ENCODE measurements at regions not wholly inside any gene's neighbourhood (a gene's known extent, or its start where the extent isn't known, plus 50 kb on each side); places are given as distances from the start of the nearest gene placed in this dataset.

GRCh38 chr6:10307476-10307875 is 107.4 kb downstream of the TFAP2A start:
- intact Hi-C loops (cut with DNase I, micrococcal nuclease), result no loop called here
- ATAC-seq, result no peak
- no peak for DNase-seq

GRCh38 chr6:10307028-10307427 is 107.8 kb downstream of the TFAP2A start:
- ATAC-seq, result no peak
- intact Hi-C loops (cut with DNase I, micrococcal nuclease), result no loop called here
- no peak for DNase-seq

GRCh38 chr6:10305790-10306415 is 109.0 kb downstream of the TFAP2A start:
- DNase-seq (no peak), ATAC-seq (no peak)
- intact Hi-C loops (cut with DNase I, micrococcal nuclease), result no loop called here

DNA sequence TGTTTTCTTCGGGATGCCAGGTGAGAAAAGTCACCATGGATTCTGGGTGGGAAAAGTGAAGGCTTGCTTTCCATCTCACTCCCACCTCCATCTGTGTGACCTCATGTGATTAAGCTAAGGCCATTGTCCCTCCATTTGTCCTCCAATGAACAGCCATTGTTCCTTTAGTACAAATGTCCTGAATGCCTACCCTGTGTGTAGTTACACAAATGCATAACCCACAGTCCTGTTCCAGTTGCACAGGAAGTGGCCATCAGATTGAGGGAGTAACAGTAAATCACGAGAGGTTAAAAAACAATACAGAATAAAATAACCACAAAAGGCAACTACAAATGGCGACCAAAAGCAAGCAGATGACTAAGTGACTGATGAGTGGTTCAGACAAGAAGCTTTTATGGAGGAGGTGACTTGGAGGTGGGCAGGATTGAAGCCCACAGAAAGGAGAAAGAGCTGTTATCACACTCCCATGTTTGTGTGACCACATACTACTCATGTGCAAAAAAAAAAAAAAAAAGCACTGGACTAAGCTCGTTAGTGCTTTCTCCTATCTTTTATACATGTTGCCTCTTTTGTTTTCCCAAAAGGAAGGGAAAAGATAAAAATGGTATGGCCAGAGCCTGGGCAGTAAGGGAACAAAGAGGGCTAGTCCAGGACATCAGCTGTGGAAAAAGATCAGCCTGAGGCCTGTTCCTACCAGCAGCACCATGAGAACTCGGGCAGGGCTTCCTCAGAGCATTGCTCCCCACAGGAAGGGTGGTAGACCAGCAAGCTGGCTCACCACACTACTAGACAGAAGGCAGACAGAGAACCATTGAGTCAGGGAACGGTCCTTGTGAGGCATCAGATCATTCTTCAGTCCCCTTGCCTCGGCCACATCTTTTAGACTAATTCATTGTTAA is 111.0 kb downstream of the TFAP2A start:
- intact Hi-C loops (cut with DNase I, micrococcal nuclease), result no loop called here
- ATAC-seq (no peak), DNase-seq (no peak)

DNA sequence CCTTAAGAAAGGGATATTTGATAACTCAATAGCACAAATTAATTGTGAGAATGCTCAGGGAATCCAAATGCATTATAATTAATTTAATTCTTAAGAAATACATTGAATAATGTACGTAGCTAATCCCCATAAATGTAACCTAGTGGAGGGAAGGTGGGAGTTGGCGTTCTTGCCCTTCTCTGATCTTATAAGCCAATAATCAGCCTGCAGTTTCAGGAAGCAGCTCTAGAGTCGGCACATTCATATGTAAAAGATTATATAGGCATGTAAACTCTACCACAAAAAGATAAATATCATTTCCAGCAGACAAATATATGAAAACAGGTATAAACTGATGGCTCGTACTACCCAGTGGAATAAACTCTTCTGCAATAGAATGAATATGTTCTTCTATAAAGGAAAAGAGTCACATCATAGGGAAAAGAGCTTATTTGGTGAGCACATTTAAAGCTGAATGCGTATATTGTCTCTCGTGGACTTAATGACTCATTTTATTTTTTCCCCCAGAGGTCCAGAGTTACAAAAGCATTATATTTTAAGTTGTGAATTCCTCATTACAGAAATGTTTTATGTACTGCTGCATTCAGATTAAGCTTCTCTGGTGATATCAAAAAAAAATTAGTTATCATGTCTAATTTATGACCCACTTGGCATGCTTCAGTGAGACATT is 112.2 kb downstream of the TFAP2A start:
- no peak for DNase-seq
- ATAC-seq, result no peak
- intact Hi-C loops (cut with DNase I, micrococcal nuclease), result no loop called here

- intact Hi-C loops (cut with DNase I, micrococcal nuclease), result no loop called here
- no peak for ATAC-seq
Observed at GRCh38 chr6:10300071-10300470, 114.8 kb downstream of the TFAP2A start.

DNA sequence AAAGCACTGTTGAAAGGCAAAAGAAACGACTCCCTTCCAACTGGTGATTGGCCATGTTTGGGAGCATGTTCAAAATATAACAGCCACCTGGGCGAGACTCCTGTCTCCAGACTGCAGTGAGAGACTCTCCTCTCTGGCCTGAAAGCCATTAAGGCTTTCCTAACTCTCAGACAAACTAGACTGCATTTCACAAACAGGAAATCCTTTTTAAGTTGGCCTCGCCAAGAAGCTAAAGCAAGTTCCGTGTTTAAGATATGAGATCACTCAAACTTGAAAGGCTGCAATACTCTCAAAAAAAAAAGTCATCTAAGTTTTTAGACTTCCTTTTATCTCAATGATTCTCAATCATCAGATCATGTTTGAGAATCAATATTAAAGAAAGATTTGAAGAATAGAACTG is 117.0 kb downstream of the TFAP2A start:
- no peak for DNase-seq
- intact Hi-C loops (cut with DNase I, micrococcal nuclease), result no loop called here
- no peak for ATAC-seq

More at GRCh38 chr6:10300071-10300470, 114.8 kb downstream of the TFAP2A start:
- DNase-seq, result no peak

DNA sequence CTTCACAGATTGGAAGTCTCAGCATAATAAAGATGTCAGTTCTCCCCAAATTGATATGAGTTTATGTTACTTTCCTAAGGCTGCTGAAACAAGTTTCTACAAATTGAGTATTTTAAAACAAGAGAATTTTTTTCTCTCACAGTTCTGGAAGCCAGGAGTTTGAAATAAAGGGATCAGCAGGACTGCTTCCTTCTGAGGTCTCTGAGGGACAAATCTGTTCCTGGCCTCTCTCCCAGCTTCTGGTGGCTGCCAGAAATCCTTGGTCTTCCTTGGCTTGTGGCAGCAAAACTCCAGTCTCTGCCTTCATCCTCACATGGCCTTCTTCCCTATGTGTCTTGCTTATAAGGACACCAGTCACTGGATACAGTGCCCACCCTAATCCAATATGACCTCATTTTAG is 136.1 kb downstream of the TFAP2A start:
- ATAC-seq (no peak), DNase-seq (no peak)
- intact Hi-C loops (cut with DNase I, micrococcal nuclease), result no loop called here

DNA sequence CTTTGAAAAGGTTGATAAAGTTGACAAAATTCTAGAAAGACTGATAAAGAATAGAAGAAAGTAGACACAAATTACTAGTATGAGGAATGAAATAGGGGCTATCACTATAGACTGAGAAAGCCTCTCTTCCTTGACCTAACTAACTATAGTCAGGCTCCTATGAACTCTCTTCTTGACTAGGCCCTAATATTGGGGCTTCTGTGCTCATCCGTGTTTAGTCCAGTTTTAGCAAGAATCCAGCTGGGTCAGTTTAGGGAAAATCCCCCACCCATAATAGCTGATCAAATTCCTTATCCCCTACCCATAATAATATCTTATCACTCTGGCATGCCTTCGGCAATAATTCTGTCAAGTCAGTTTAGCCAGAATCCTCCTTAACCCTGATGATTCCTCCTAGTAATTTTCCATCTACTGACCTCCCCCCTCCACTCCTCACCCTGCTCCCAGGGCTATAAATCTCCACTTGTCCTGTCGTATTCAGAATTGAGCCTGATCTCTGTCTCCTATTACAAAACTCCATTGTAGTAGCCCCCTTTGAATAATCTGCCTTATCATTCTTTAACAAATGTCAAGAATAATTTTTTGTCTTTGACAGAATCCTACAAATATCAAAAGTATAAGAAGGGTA is 138.1 kb downstream of the TFAP2A start:
- intact Hi-C loops (cut with DNase I, micrococcal nuclease), result no loop called here
- ATAC-seq, result no peak
- DNase-seq, result no peak

DNA sequence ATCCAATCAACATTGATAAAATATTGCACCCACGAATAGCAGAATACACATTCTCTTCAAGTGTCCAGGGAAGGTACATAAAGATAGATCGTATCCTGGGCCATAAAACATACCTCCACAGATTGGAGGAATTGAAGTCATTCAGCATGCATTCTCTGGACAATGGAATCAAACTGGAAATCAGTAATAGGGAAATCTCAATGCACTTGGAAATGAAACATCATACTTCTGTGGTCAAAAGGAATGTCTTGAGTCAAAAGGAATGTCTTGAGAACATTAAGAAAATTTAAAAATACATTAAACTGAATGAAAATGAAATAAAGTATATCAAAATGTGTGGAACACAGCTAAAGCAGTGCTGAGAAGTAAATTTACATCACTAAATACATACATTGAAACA is 138.8 kb downstream of the TFAP2A start:
- DNase-seq (no peak), ATAC-seq (no peak)
- intact Hi-C loops (cut with DNase I, micrococcal nuclease), result no loop called here

DNA sequence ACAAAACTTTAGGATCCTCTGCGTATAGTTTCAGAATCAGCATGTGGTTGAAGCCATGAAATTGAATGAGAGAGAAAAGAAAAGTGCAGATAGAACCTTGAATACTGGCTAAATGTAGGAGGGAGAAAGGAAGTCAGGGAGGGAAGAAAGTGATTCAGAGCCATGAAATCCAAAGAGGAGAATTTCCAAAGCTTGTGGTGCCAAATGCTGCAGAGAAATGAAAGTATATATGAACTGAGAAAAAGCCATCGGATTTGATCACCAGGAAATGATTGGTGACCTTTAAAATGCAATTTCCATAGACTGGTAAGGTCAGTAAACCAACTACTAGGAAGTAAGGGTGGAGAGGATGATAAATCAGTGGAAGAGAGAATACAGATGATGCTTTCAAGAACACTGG is 142.3 kb downstream of the TFAP2A start:
- DNase-seq (no peak), ATAC-seq (no peak)
- intact Hi-C loops (cut with DNase I, micrococcal nuclease), result no loop called here

- ATAC-seq (no peak), DNase-seq (no peak)
- intact Hi-C loops (cut with DNase I, micrococcal nuclease), result no loop called here
Observed at GRCh38 chr6:10271982-10272381, 142.9 kb downstream of the TFAP2A start.

DNA sequence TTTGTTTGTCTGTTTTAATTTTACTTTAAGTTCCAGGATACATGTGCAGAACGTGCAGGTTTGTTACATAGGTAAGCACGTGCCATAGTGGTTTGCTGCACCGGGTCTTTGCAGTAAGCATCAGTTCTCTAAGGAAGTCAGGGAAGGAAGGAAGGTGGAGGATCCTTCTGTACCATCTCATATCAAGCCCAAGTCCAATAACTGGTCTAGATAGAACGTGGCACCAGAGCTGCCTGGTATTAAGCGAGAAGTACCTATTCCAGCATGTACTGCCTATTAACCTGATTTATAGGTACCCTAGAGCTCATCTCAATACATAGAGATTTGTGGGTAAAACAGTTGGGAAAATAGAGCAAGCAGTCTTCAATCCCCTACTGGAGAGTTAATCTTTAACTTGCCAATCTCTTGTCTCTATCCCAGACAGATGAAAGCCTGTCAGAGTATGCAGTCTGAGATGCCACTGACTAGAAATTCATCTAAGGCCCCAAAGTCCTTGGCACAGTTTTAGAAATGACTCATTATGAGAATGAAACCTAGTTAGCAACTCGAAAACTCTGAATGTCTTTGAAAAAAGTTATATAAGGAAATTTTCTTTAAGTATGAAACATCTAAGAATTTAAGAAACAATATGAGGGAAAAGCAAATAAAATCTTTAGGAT is 144.9 kb downstream of the TFAP2A start:
- DNase-seq (no peak), ATAC-seq (no peak)
- intact Hi-C loops (cut with DNase I, micrococcal nuclease), result no loop called here

GRCh38 chr6:10268611-10269310 is 146.1 kb downstream of the TFAP2A start:
- DNase-seq, result no peak
- no peak for ATAC-seq
- intact Hi-C loops (cut with DNase I, micrococcal nuclease), result no loop called here

GRCh38 chr6:10268111-10268510 is 146.8 kb downstream of the TFAP2A start:
- DNase-seq (no peak), ATAC-seq (no peak)
- intact Hi-C loops (cut with DNase I, micrococcal nuclease), result no loop called here

DNA sequence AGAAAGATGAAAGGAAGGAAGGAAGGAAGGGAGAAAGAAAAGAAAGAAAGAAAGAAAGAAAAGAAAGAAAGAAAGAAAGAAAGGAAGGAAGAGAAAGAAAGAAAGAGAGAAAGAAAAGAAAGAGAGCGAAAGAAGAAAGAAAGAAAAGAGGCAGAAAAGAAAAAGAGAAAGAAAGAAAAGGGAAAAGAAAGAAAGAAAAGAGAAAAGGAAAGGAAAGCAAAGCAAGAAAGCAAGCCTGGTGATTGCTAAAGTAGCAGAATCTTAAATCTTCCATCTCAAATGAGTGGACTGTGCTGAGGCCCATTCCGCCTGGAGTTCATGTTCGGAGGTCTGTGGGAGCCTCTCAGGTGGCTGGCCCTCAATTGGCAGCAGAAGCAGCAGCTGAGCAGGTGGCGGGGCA is 148.4 kb downstream of the TFAP2A start:
- intact Hi-C loops (cut with DNase I, micrococcal nuclease), result no loop called here

GRCh38 chr6:10266061-10266460 is 148.8 kb downstream of the TFAP2A start:
- DNase-seq (no peak), ATAC-seq (no peak)
- intact Hi-C loops (cut with DNase I, micrococcal nuclease), result no loop called here

More for the DNA sequence above, 148.4 kb downstream of the TFAP2A start:
- ATAC-seq, result no peak
- no peak for DNase-seq

DNA sequence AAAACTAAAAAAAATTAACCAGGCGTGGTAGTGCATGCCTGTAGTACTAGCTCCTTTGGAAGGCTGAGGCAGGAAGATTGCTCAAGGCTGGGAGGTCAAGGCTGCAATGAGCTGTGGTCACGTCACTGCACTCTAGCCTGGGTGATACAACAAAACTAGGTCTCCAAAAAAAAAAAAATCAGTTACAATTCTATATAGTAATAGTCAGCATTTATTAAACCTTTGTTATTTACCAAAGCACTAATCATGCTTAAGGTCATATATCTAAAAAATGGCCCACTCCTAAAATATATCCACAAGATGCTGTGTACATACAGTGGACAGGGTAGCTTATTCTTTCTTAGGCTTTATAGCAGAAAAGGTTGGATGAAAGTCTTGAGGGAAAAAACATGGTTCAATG is 152.4 kb downstream of the TFAP2A start:
- no peak for DNase-seq
- no peak for ATAC-seq
- intact Hi-C loops (cut with DNase I, micrococcal nuclease), result no loop called here

GRCh38 chr6:10259671-10260070 is 155.2 kb downstream of the TFAP2A start:
- DNase-seq (no peak), ATAC-seq (no peak)
- intact Hi-C loops (cut with DNase I, micrococcal nuclease), result no loop called here

Data from left colon (tissue), 2 donors.